ENCODE measurements at regions not wholly inside any gene's neighbourhood (a gene's known extent, or its start where the extent isn't known, plus 50 kb on each side); places are given as distances from the start of the nearest gene placed in this dataset.

- no peak overlapping the region for H3K4me3 ChIP-seq
- no peak overlapping the region for H3K27ac ChIP-seq
- peaks cover 0 to 23% (median 8%) of the 10 kb centered on the region in 3 donors for H3K4me1 ChIP-seq
- TF ChIP-seq POLR2A (IDR thresholded peaks at IDR 0.05) (no peak), POLR2AphosphoS5 (IDR thresholded peaks at IDR 0.05) (no peak), EP300 (IDR thresholded peaks at IDR 0.05) (no peak), CTCF (IDR thresholded peaks at IDR 0.05) (no peak)
- H3K27me3 ChIP-seq = no peaks in the 10 kb centered on the region
- peak; percentile 60 for ATAC-seq
- no peaks in the 10 kb centered on the region for H3K9me3 ChIP-seq
- H3K36me3 ChIP-seq = no peaks in the 10 kb centered on the region
- 0% methylated on average over 1 of the region's 14 CpGs; no CpG with 5 or more reads in 1 of the 2 donors for WGBS, 2 donors (ENCODE audit: low coverage in 1 of 2)
These were observed 161.1 kb downstream of the DLL1 start for GRCh38 chr6:170129691-170130171.

GRCh38 chr6:170128811-170129681, 161.8 kb downstream of the DLL1 start:
- no CpG with 5 or more reads among the region's 34 CpGs for WGBS, 2 donors (ENCODE audit: low coverage in 1 of 2)
- no peaks in the 10 kb centered on the region for H3K9me3 ChIP-seq
- ATAC-seq = no peak
- H3K27ac ChIP-seq = no peak overlapping the region
- peaks cover 0 to 19% (median 8%) of the 10 kb centered on the region in 3 donors for H3K4me1 ChIP-seq
- no peaks in the 10 kb centered on the region for H3K36me3 ChIP-seq
- TF ChIP-seq CTCF (IDR thresholded peaks at IDR 0.05) (no peak), POLR2A (IDR thresholded peaks at IDR 0.05) (no peak), POLR2AphosphoS5 (IDR thresholded peaks at IDR 0.05) (no peak), EP300 (IDR thresholded peaks at IDR 0.05) (no peak)
- no peaks in the 10 kb centered on the region for H3K27me3 ChIP-seq
- H3K4me3 ChIP-seq = no peak overlapping the region

- no peak for TF ChIP-seq POLR2A (IDR thresholded peaks at IDR 0.05)
- no peak for TF ChIP-seq CTCF (IDR thresholded peaks at IDR 0.05)
- no peak for TF ChIP-seq EP300 (IDR thresholded peaks at IDR 0.05)
- TF ChIP-seq POLR2AphosphoS5 (IDR thresholded peaks at IDR 0.05) = no peak
- 85 to 95% methylated on average over 6 to 10 of the region's 10 CpGs for WGBS, 2 donors (ENCODE audit: low coverage in 1 of 2)
- Histone ChIP-seq H3K4me3 (no peak overlapping the region), H3K9me3 (no peaks in the 10 kb centered on the region), H3K27me3 (no peaks in the 10 kb centered on the region), H3K36me3 (no peaks in the 10 kb centered on the region), H3K4me1 (peaks cover 0 to 15% (median 8%) of the 10 kb centered on the region in 3 donors), H3K27ac (no peak overlapping the region)
- ATAC-seq = no peak
These were observed 162.5 kb downstream of the DLL1 start for GRCh38 chr6:170128346-170128745.

- Histone ChIP-seq H3K9me3 (no peaks in the 10 kb centered on the region), H3K36me3 (no peaks in the 10 kb centered on the region), H3K27ac (no peak overlapping the region), H3K27me3 (no peaks in the 10 kb centered on the region), H3K4me1 (peaks cover 0 to 15% (median 8%) of the 10 kb centered on the region in 3 donors), H3K4me3 (no peak overlapping the region)
- no peak for ATAC-seq
- no peak for TF ChIP-seq POLR2AphosphoS5 (IDR thresholded peaks at IDR 0.05)
- no peak for TF ChIP-seq POLR2A (IDR thresholded peaks at IDR 0.05)
- TF ChIP-seq CTCF (IDR thresholded peaks at IDR 0.05) = no peak
- no peak for TF ChIP-seq EP300 (IDR thresholded peaks at IDR 0.05)
- 57 to 95% methylated on average over 1 to 8 of the region's 9 CpGs for WGBS, 2 donors (ENCODE audit: low coverage in 1 of 2)
These were observed 163.7 kb downstream of the DLL1 start for GRCh38 chr6:170127151-170127550.

Data from gastroesophageal sphincter (tissue), 4 donors.